Hepatocyte (in vitro differentiated cells): ENCODE measurements at regions not wholly inside any gene's neighbourhood (a gene's known extent, or its start where the extent isn't known, plus 50 kb on each side); places are given as distances from the start of the nearest gene placed in this dataset.

Experiments used
- EZH2 ChIP-seq: fragments of 200-600 bp; sonication (generic); IDR thresholded peaks from 2 replicates; pipeline ENCODE4 v1.6.1; 2016; ENCODE audit warnings: antibody characterized with exemption, mild to moderate bottlenecking, borderline replicate concordance
- TF ChIP-seq, protein P1 (sequence below): fragments of 200-600 bp; sonication (generic); IDR thresholded peaks from 2 replicates; pipeline ENCODE4 v1.5.1; 2016; ENCODE audit warnings: antibody characterized with exemption, mild to moderate bottlenecking; ENCODE audit not compliant: poor library complexity

DNA sequence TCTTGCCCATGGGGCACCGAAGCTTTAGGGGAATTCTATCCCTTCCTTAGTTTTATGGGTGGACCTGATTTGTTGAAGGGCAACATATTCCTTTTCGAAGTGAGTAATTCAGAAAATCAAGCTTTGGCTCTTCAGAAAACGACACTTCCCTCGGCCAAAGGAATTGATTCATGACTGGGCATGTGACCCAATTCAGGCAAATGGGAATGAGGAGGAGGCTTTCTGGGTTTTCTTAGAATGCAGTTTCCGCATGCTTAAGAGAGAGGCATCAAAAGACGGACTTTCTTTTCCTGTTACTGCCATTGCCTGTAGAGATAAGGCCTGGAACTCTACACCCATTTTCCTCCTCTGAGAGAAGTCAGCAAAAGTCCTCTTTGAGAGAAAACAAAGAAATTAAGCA lies 179.5 kb downstream of the RFPL4B start:
- TF ChIP-seq, protein P1, sequence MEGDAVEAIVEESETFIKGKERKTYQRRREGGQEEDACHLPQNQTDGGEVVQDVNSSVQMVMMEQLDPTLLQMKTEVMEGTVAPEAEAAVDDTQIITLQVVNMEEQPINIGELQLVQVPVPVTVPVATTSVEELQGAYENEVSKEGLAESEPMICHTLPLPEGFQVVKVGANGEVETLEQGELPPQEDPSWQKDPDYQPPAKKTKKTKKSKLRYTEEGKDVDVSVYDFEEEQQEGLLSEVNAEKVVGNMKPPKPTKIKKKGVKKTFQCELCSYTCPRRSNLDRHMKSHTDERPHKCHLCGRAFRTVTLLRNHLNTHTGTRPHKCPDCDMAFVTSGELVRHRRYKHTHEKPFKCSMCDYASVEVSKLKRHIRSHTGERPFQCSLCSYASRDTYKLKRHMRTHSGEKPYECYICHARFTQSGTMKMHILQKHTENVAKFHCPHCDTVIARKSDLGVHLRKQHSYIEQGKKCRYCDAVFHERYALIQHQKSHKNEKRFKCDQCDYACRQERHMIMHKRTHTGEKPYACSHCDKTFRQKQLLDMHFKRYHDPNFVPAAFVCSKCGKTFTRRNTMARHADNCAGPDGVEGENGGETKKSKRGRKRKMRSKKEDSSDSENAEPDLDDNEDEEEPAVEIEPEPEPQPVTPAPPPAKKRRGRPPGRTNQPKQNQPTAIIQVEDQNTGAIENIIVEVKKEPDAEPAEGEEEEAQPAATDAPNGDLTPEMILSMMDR = no peak
- TF ChIP-seq EZH2 = no peak
